H1 (cell line): ENCODE measurements at regions not wholly inside any gene's neighbourhood (a gene's known extent, or its start where the extent isn't known, plus 50 kb on each side); places are given as distances from the start of the nearest gene placed in this dataset.

Experiments used
- CTCF ChIA-PET: fragments of 300-600 bp; sonication (Branson Sonifier 250); formaldehyde crosslinking; loops from one replicate; lab custom pipeline; 2021; ENCODE audit not compliant: partially characterized antibody; lab: Charles Lee
- POLR2A ChIA-PET: fragments of 300-600 bp; sonication (Branson Sonifier 250); formaldehyde crosslinking; loops from one replicate; lab custom pipeline; 2021; ENCODE audit warnings: inconsistent platforms; ENCODE audit not compliant: partially characterized antibody; lab: Charles Lee
- DNase-seq, 2 experiments: peaks; one replicate each; pipeline versions ENCODE4 v3.0.0 to v3.0.0-alpha.2; 2010 to 2022; ENCODE audit warnings: low spot score in 2 of 2, low read depth in 1 of 2, mixed read lengths in 1 of 2
- FAIRE-seq: peaks from 2 replicates; lab custom pipeline; 2011; peaks lifted over from hg19 to GRCh38; lab: Jason Lieb, UNC
- H2AFZ ChIP-seq: 2 replicates; pipeline ENCODE4 v1.8.1; 2012; ENCODE audit warnings: low read length, inconsistent platforms
- H2AK5ac ChIP-seq: 2 replicates; pipeline ENCODE4 v1.6.1; 2013; ENCODE audit warnings: low read depth, low read length
- H2BK120ac ChIP-seq: replicated peaks from 2 replicates; pipeline ENCODE3; 2013; ENCODE audit warnings: low read depth, low read length, inconsistent platforms
- H2BK12ac ChIP-seq: 2 replicates; pipeline ENCODE4 v1.6.1; 2013; ENCODE audit warnings: low read depth, low read length
- H2BK15ac ChIP-seq: 2 replicates; pipeline ENCODE4 v1.6.1; 2013; ENCODE audit warnings: low read length
- H2BK20ac ChIP-seq: 2 replicates; pipeline ENCODE4 v1.6.1; 2013; ENCODE audit warnings: low read length
- H2BK5ac ChIP-seq: 2 replicates; pipeline ENCODE4 v1.6.1; 2013; ENCODE audit warnings: low read depth, low read length
- H3K14ac ChIP-seq: 2 replicates; pipeline ENCODE4 v1.6.1; 2013; ENCODE audit warnings: inconsistent platforms; ENCODE audit not compliant: insufficient read length
- H3K18ac ChIP-seq: 2 replicates; pipeline ENCODE4 v1.6.1; 2013; ENCODE audit warnings: low read length; ENCODE audit errors: extremely low read depth
- H3K23ac ChIP-seq: 2 replicates; pipeline ENCODE4 v1.6.1; 2013; ENCODE audit warnings: inconsistent platforms; ENCODE audit not compliant: insufficient read length
- H3K23me2 ChIP-seq: 2 replicates; pipeline ENCODE4 v1.6.1; 2013; ENCODE audit warnings: low read depth, low read length
- H3K27ac ChIP-seq: 2 replicates; pipeline ENCODE4 v1.6.1; 2011; ENCODE audit warnings: low read depth, low read length, inconsistent platforms
- H3K27me3 ChIP-seq, 4 experiments: replicated peaks in 1 of 4; 1 replicate in 1 of 4; 2 replicates in 3 of 4; pipeline versions ENCODE4 v1.6.1 to v1.8.1; 2011 to 2013; ENCODE audit warnings: low read length in 3 of 4, mild to moderate bottlenecking in 3 of 4, inconsistent platforms in 2 of 4, mixed read lengths in 2 of 4, moderate library complexity in 1 of 4; ENCODE audit not compliant: control insufficient read depth in 3 of 4, insufficient read depth in 3 of 4; ENCODE audit errors: extremely low read depth in 1 of 4
- H3K36me3 ChIP-seq, 4 experiments: 2 replicates each; pipeline versions ENCODE4 v1.6.1 to v1.8.1; 2011 to 2013; ENCODE audit warnings: mild to moderate bottlenecking in 4 of 4, low read length in 3 of 4, moderate library complexity in 2 of 4, control low read depth in 1 of 4, inconsistent platforms in 1 of 4; ENCODE audit not compliant: insufficient read depth in 4 of 4, control insufficient read depth in 2 of 4
- H3K4ac ChIP-seq: replicated peaks from 2 replicates; pipeline ENCODE3; 2013; ENCODE audit warnings: low read length, low read depth, mixed read lengths, inconsistent platforms; ENCODE audit not compliant: insufficient read length
- H3K4me1 ChIP-seq, 4 experiments: replicated peaks in 1 of 4; 1 replicate in 1 of 4; 2 replicates in 3 of 4; pipeline versions ENCODE4 v1.6.1 to v1.8.1; 2011 to 2013; ENCODE audit warnings: low read length in 3 of 4, inconsistent platforms in 2 of 4, mixed read lengths in 1 of 4; ENCODE audit not compliant: insufficient read depth in 4 of 4, control insufficient read depth in 3 of 4
- H3K4me2 ChIP-seq, 2 experiments: 2 replicates each; pipeline versions ENCODE4 v1.6.1 to v1.8.1; 2011 to 2013; ENCODE audit warnings: low read depth in 2 of 2, low read length in 2 of 2, control low read depth in 1 of 2, inconsistent platforms in 1 of 2, mild to moderate bottlenecking in 1 of 2; ENCODE audit not compliant: insufficient read depth in 1 of 2
- H3K4me3 ChIP-seq, 4 experiments: fragments of 200-600, 300-600 bp in 1 of 4; sonication (generic), shearing (Covaris generic), sonication (Bioruptor Twin) in 1 of 4; 2 replicates each; pipeline versions ENCODE4 v1.5.1 to v1.8.1; 2011 to 2016; ENCODE audit warnings: low read length in 4 of 4, low read depth in 3 of 4, control low read depth in 2 of 4, inconsistent platforms in 2 of 4, mild to moderate bottlenecking in 2 of 4, mixed read lengths in 1 of 4, moderate library complexity in 1 of 4; ENCODE audit not compliant: insufficient read depth in 2 of 4; ENCODE audit errors: extremely low read depth in 1 of 4
- H3K56ac ChIP-seq: replicated peaks from 2 replicates; pipeline ENCODE3; 2013; ENCODE audit warnings: low read depth, mild to moderate bottlenecking, mixed read lengths, low read length, inconsistent platforms; ENCODE audit not compliant: insufficient read length
- H3K79me1 ChIP-seq: 2 replicates; pipeline ENCODE4 v1.6.1; 2013; ENCODE audit warnings: low read depth, low read length, control low read depth
- H3K79me2 ChIP-seq, 2 experiments: 2 replicates each; pipeline versions ENCODE4 v1.6.1 to v1.8.1; 2012 to 2013; ENCODE audit warnings: low read length in 2 of 2, mild to moderate bottlenecking in 2 of 2, inconsistent platforms in 1 of 2; ENCODE audit not compliant: insufficient read depth in 2 of 2, control insufficient read depth in 1 of 2
- H3K9ac ChIP-seq, 4 experiments: replicated peaks in 1 of 4; 1 replicate in 1 of 4; 2 replicates in 3 of 4; pipeline versions ENCODE4 v1.6.1 to v1.8.1; 2011 to 2013; ENCODE audit warnings: low read depth in 3 of 4, low read length in 3 of 4, control low read depth in 2 of 4, mild to moderate bottlenecking in 2 of 4, moderate library complexity in 2 of 4, inconsistent platforms in 1 of 4; ENCODE audit errors: extremely low read depth in 1 of 4
- H3K9me3 ChIP-seq, 2 experiments: 2 replicates each; pipeline versions ENCODE4 v1.6.1 to v1.8.1; 2012 to 2013; ENCODE audit warnings: mild to moderate bottlenecking in 2 of 2, moderate library complexity in 2 of 2, control low read depth in 1 of 2, inconsistent platforms in 1 of 2, low read depth in 1 of 2, low read length in 1 of 2, mixed read lengths in 1 of 2; ENCODE audit not compliant: insufficient read depth in 2 of 2
- H4K20me1 ChIP-seq, 2 experiments: replicated peaks in 1 of 2; 2 replicates each; pipeline versions ENCODE3 to v1.8.1; 2011 to 2013; ENCODE audit warnings: inconsistent platforms in 2 of 2, low read length in 2 of 2, mild to moderate bottlenecking in 1 of 2; ENCODE audit not compliant: insufficient read depth in 2 of 2, control insufficient read depth in 1 of 2
- H4K5ac ChIP-seq: 2 replicates; pipeline ENCODE4 v1.6.1; 2013; ENCODE audit warnings: low read length, low read depth, mixed read lengths, inconsistent platforms; ENCODE audit not compliant: insufficient read length
- H4K8ac ChIP-seq: 2 replicates; pipeline ENCODE4 v1.8.0; 2013; ENCODE audit warnings: mild to moderate bottlenecking, moderate library complexity, low read length, inconsistent platforms; ENCODE audit not compliant: insufficient read depth; ENCODE audit errors: extremely low read depth
- H4K91ac ChIP-seq: replicated peaks from 2 replicates; pipeline ENCODE3; 2013; ENCODE audit warnings: low read length, mixed read lengths, inconsistent platforms; ENCODE audit not compliant: insufficient read length
- GABPA ChIP-seq: IDR thresholded peaks from 2 replicates; pipeline ENCODE4 v1.6.1; 2011; ENCODE audit warnings: mild to moderate bottlenecking, low read length, moderate library complexity, borderline replicate concordance; ENCODE audit not compliant: insufficient read depth
- NRF1 ChIP-seq: IDR thresholded peaks from 2 replicates; pipeline ENCODE4 v1.6.1; 2011; ENCODE audit warnings: mild to moderate bottlenecking, low read depth, low read length, improper control_type of control experiment
- POLR2A ChIP-seq, 2 experiments: IDR thresholded peaks; 1 replicate in 1 of 2; 2 replicates in 1 of 2; pipeline ENCODE4 v1.6.1; 2011; ENCODE audit warnings: low read depth in 2 of 2, low read length in 2 of 2, mild to moderate bottlenecking in 2 of 2; ENCODE audit errors: control extremely low read depth in 1 of 2
- POLR2AphosphoS5 ChIP-seq: IDR thresholded peaks from 2 replicates; pipeline ENCODE4 v1.6.1; 2011; ENCODE audit warnings: low read depth, low read length
- RAD21 ChIP-seq, 2 experiments: IDR thresholded peaks in 1 of 2; conservative IDR thresholded peaks in 1 of 2; 2 replicates each; pipeline ENCODE4 v1.6.1; 2011; ENCODE audit warnings: low read depth in 2 of 2, low read length in 2 of 2, improper control_type of control experiment in 1 of 2, inconsistent platforms in 1 of 2, mild to moderate bottlenecking in 1 of 2, moderate library complexity in 1 of 2
- RFX5 ChIP-seq: IDR thresholded peaks from 2 replicates; pipeline ENCODE4 v1.6.1; 2011; ENCODE audit warnings: low read depth, low read length, improper control_type of control experiment, borderline replicate concordance
- TAF1 ChIP-seq: IDR thresholded peaks from 2 replicates; pipeline ENCODE4 v1.6.1; 2011; ENCODE audit warnings: mild to moderate bottlenecking, low read depth, low read length
- TEAD4 ChIP-seq: IDR thresholded peaks from 2 replicates; pipeline ENCODE4 v1.6.1; 2012; ENCODE audit warnings: low read depth, low read length, inconsistent platforms, mixed read lengths
- WGBS, 2 experiments: shearing (Covaris generic) in 1 of 2; methylation state at CpG; one replicate each; pipeline versions ENCODE4 v1.1.6 to v1.1.7; 2013 to 2015; ENCODE audit warnings: low lambda C conversion rate in 2 of 2, mixed read lengths in 2 of 2, inconsistent platforms in 1 of 2, low coverage in 1 of 2, missing lambda C conversion rate in 1 of 2; ENCODE audit not compliant: insufficient replicate concordance in 2 of 2, insufficient coverage in 1 of 2, insufficient read length in 1 of 2; ENCODE audit errors: extremely low coverage in 1 of 2, missing lambda C conversion rate in 1 of 2; 5-methylcytosine and 5-hydroxymethylcytosine counted together

- Histone ChIP-seq H3K79me1 (no peaks in the 10 kb centered on the region), H3K23ac (no peak overlapping the region), H2BK12ac (no peak overlapping the region), H2BK5ac (no peak overlapping the region), H4K8ac (no peak overlapping the region), H2AFZ (no peak overlapping the region; the same call in 1 of the 2 replicates), H4K20me1 (no peaks in the 10 kb centered on the region), H3K9me3 (no peaks in the 10 kb centered on the region), H3K79me2 (no peaks in the 10 kb centered on the region), H3K27me3 (no peaks in the 10 kb centered on the region; a peak in 1 of 7 replicates), H3K23me2 (no peaks in the 10 kb centered on the region), H3K18ac (no peak overlapping the region), H3K27ac (no peak overlapping the region), H2BK20ac (no peak overlapping the region), H3K56ac (no peak overlapping the region), H3K4ac (no peak overlapping the region), H3K4me2 (no peak overlapping the region), H2AK5ac (no peak overlapping the region), H3K14ac (no peak overlapping the region), H2BK15ac (no peak overlapping the region), H4K91ac (no peak overlapping the region), H3K36me3 (no peaks in the 10 kb centered on the region), H3K9ac (no peak overlapping the region), H4K5ac (no peak overlapping the region), H2BK120ac (no peak overlapping the region), H3K4me1 (peaks cover 0 to 3% (median 0%) of the 10 kb centered on the region in 4 experiments; a peak in 1 of 7 replicates), H3K4me3 (no peak overlapping the region)
- no peak for TF ChIP-seq RFX5
- TF ChIP-seq POLR2AphosphoS5: no peak
- TF ChIP-seq NRF1: no peak
- no peak for TF ChIP-seq GABPA
- TF ChIP-seq RAD21 (IDR thresholded peaks at IDR 0.05 in 1 of 2, conservative IDR thresholded peaks at IDR 0.05 in 1 of 2; ENCODE audit: low read depth in 2 of 2, low read length in 2 of 2): no peak
- no peak for TF ChIP-seq TAF1
- no peak for TF ChIP-seq POLR2A (IDR thresholded peaks at IDR 0.05; ENCODE audit: control extremely low read depth in 1 of 2, low read depth in 2 of 2, low read length in 2 of 2)
- TF ChIP-seq TEAD4: no peak
- ChIA-PET POLR2A (interaction anchor here (0.8 kb wide), 1 partner anchor 171 kb away, joined by 3 read pairs; no protein-coding TSS in a partner anchor), CTCF (no interaction called here)
- DNase-seq (no peak), FAIRE-seq (no peak)
- 89% methylated on average over 2 of the region's 2 CpGs; no CpG with 5 or more reads in 1 of the 2 experiments for WGBS, 2 experiments
Measured at GRCh38 chr15:98151096-98151495, 190.6 kb downstream of the ARRDC4 start.
